MG63 (cell line): ENCODE measurements at regions not wholly inside any gene's neighbourhood (a gene's known extent, or its start where the extent isn't known, plus 50 kb on each side); places are given as distances from the start of the nearest gene placed in this dataset.

Source experiments
- DNase-seq: peaks from one replicate; pipeline ENCODE4 v3.0.0-alpha.2; 2020
- H3K27me3 ChIP-seq: fragments of 250-450 bp; sonication (Bioruptor Pico); 2 replicates; pipeline ENCODE4 v1.5.1; 2020; ENCODE audit warnings: mild to moderate bottlenecking, moderate library complexity
- H3K36me3 ChIP-seq: fragments of 250-450 bp; sonication (Bioruptor Pico); 2 replicates; pipeline ENCODE4 v1.5.1; 2020; ENCODE audit warnings: mild to moderate bottlenecking, moderate library complexity
- H3K4me3 ChIP-seq: fragments of 250-450 bp; sonication (Bioruptor Pico); 2 replicates; pipeline ENCODE4 v1.5.1; 2020; ENCODE audit warnings: mild to moderate bottlenecking, moderate library complexity
- H3K9me3 ChIP-seq: fragments of 250-450 bp; sonication (Bioruptor Pico); 2 replicates; pipeline ENCODE4 v1.5.1; 2020; ENCODE audit warnings: mild to moderate bottlenecking, moderate library complexity

GRCh38 chrX:13923845-13924244 is 105.8 kb downstream of the GEMIN8 start:
- no peak for DNase-seq
- Histone ChIP-seq H3K9me3 (no peaks in the 10 kb centered on the region), H3K4me3 (no peak overlapping the region), H3K27me3 (no peaks in the 10 kb centered on the region), H3K36me3 (no peaks in the 10 kb centered on the region)

- no peaks in the 10 kb centered on the region for H3K27me3 ChIP-seq
- DNase-seq, result no peak
- H3K36me3 ChIP-seq, result no peaks in the 10 kb centered on the region
- H3K4me3 ChIP-seq, result no peak overlapping the region
- H3K9me3 ChIP-seq, result no peaks in the 10 kb centered on the region
Observed at GRCh38 chrX:13923289-13923688, 106.4 kb upstream of the GPM6B start.

- DNase-seq, result no peak
- Histone ChIP-seq H3K4me3 (no peak overlapping the region), H3K9me3 (no peaks in the 10 kb centered on the region), H3K36me3 (no peaks in the 10 kb centered on the region), H3K27me3 (no peaks in the 10 kb centered on the region)
Observed at GRCh38 chrX:13917507-13917906, 100.6 kb upstream of the GPM6B start.

GRCh38 chrX:13911586-13911985 is 94.7 kb upstream of the GPM6B start:
- Histone ChIP-seq H3K36me3 (no peaks in the 10 kb centered on the region), H3K27me3 (no peaks in the 10 kb centered on the region), H3K4me3 (no peak overlapping the region), H3K9me3 (no peaks in the 10 kb centered on the region)
- peak; percentile 13 for DNase-seq

- Histone ChIP-seq H3K27me3 (no peaks in the 10 kb centered on the region), H3K4me3 (no peak overlapping the region), H3K36me3 (no peaks in the 10 kb centered on the region), H3K9me3 (no peaks in the 10 kb centered on the region)
- DNase-seq, result no peak
Observed at GRCh38 chrX:13906093-13906492, 89.2 kb upstream of the GPM6B start.

GRCh38 chrX:13903405-13903804 is 86.5 kb upstream of the GPM6B start:
- no peak overlapping the region for H3K4me3 ChIP-seq
- peak; percentile 61 for DNase-seq
- H3K36me3 ChIP-seq, result no peaks in the 10 kb centered on the region
- H3K27me3 ChIP-seq, result no peaks in the 10 kb centered on the region
- no peaks in the 10 kb centered on the region for H3K9me3 ChIP-seq

GRCh38 chrX:13902406-13902805 is 85.5 kb upstream of the GPM6B start:
- no peak for DNase-seq
- Histone ChIP-seq H3K36me3 (no peaks in the 10 kb centered on the region), H3K9me3 (no peaks in the 10 kb centered on the region), H3K4me3 (no peak overlapping the region), H3K27me3 (no peaks in the 10 kb centered on the region)

- Histone ChIP-seq H3K27me3 (no peaks in the 10 kb centered on the region), H3K9me3 (no peaks in the 10 kb centered on the region), H3K36me3 (no peaks in the 10 kb centered on the region), H3K4me3 (no peak overlapping the region)
- no peak for DNase-seq
Observed at GRCh38 chrX:13901354-13901753, 84.5 kb upstream of the GPM6B start.

GRCh38 chrX:13900351-13900750 is 83.5 kb upstream of the GPM6B start:
- no peak for DNase-seq
- Histone ChIP-seq H3K36me3 (no peaks in the 10 kb centered on the region), H3K27me3 (no peaks in the 10 kb centered on the region), H3K4me3 (no peak overlapping the region), H3K9me3 (no peaks in the 10 kb centered on the region)

- no peak overlapping the region for H3K4me3 ChIP-seq
- DNase-seq, result peak; percentile 84
- H3K36me3 ChIP-seq, result no peaks in the 10 kb centered on the region
- H3K27me3 ChIP-seq, result no peaks in the 10 kb centered on the region
- no peaks in the 10 kb centered on the region for H3K9me3 ChIP-seq
Observed at GRCh38 chrX:13899607-13900006, 82.7 kb upstream of the GPM6B start.

- no peaks in the 10 kb centered on the region for H3K27me3 ChIP-seq
- peak; percentile 4 for DNase-seq
Observed at GRCh38 chrX:13898603-13899002, 81.7 kb upstream of the GPM6B start.

GRCh38 chrX:13898083-13898482 is 81.2 kb upstream of the GPM6B start:
- no peak for DNase-seq
- Histone ChIP-seq H3K9me3 (no peaks in the 10 kb centered on the region), H3K27me3 (no peaks in the 10 kb centered on the region), H3K4me3 (no peak overlapping the region), H3K36me3 (no peaks in the 10 kb centered on the region)

More at GRCh38 chrX:13898603-13899002, 81.7 kb upstream of the GPM6B start:
- H3K36me3 ChIP-seq, result no peaks in the 10 kb centered on the region
- no peaks in the 10 kb centered on the region for H3K9me3 ChIP-seq
- no peak overlapping the region for H3K4me3 ChIP-seq

GRCh38 chrX:13897566-13897965 is 80.7 kb upstream of the GPM6B start:
- no peaks in the 10 kb centered on the region for H3K36me3 ChIP-seq
- no peaks in the 10 kb centered on the region for H3K27me3 ChIP-seq
- no peak for DNase-seq
- no peaks in the 10 kb centered on the region for H3K9me3 ChIP-seq
- H3K4me3 ChIP-seq, result no peak overlapping the region

- Histone ChIP-seq H3K36me3 (no peaks in the 10 kb centered on the region), H3K4me3 (no peak overlapping the region), H3K9me3 (no peaks in the 10 kb centered on the region), H3K27me3 (no peaks in the 10 kb centered on the region)
- no peak for DNase-seq
Observed at GRCh38 chrX:13894888-13895565, 78.1 kb upstream of the GPM6B start.

GRCh38 chrX:13893826-13894225 is 76.9 kb upstream of the GPM6B start:
- H3K27me3 ChIP-seq, result no peaks in the 10 kb centered on the region
- no peak overlapping the region for H3K4me3 ChIP-seq
- H3K9me3 ChIP-seq, result no peaks in the 10 kb centered on the region
- no peaks in the 10 kb centered on the region for H3K36me3 ChIP-seq
- peak; percentile 26 for DNase-seq

GRCh38 chrX:13892856-13893255 is 76.0 kb upstream of the GPM6B start:
- DNase-seq, result no peak
- no peaks in the 10 kb centered on the region for H3K36me3 ChIP-seq
- H3K9me3 ChIP-seq, result no peaks in the 10 kb centered on the region
- no peak overlapping the region for H3K4me3 ChIP-seq
- no peaks in the 10 kb centered on the region for H3K27me3 ChIP-seq

GRCh38 chrX:13891377-13892140 is 74.7 kb upstream of the GPM6B start:
- Histone ChIP-seq H3K4me3 (no peak overlapping the region), H3K36me3 (no peaks in the 10 kb centered on the region), H3K9me3 (no peaks in the 10 kb centered on the region), H3K27me3 (no peaks in the 10 kb centered on the region)
- no peak for DNase-seq

GRCh38 chrX:13890806-13891205 is 73.9 kb upstream of the GPM6B start:
- H3K4me3 ChIP-seq, result no peak overlapping the region
- H3K9me3 ChIP-seq, result no peaks in the 10 kb centered on the region
- no peaks in the 10 kb centered on the region for H3K36me3 ChIP-seq
- no peaks in the 10 kb centered on the region for H3K27me3 ChIP-seq
- no peak for DNase-seq
